Stimulated activated CD8-positive, alpha-beta memory T cell treated with anti-CD3 and anti-CD28 coated beads, Interleukin-12 subunit alpha, Interleukin-12 subunit beta, amount 100 ng/mL, for 24 hours (primary cell): ENCODE measurements at regions not wholly inside any gene's neighbourhood (a gene's known extent, or its start where the extent isn't known, plus 50 kb on each side); places are given as distances from the start of the nearest gene placed in this dataset.
"Not testable (repeated sequence)": the region's sequence is repeated elsewhere in the genome, so short reads cannot be mapped to it uniquely, and the experiment has no call there.

Experiments used
- DNase-seq: peaks from one replicate; pipeline ENCODE4 v3.0.0-alpha.2; 2020; ENCODE audit errors: extremely low read depth

- DNase-seq: no peak
Measured at GRCh38 chr9:89670801-89671434, 66.1 kb downstream of the GADD45G start.

GRCh38 chr9:89674667-89675057, 69.8 kb downstream of the GADD45G start:
- no peak for DNase-seq

- no peak for DNase-seq
Measured at GRCh38 chr9:89675058-89675742, 70.4 kb downstream of the GADD45G start.

GRCh38 chr9:89676281-89676680, 71.5 kb downstream of the GADD45G start:
- DNase-seq: no peak

- no peak for DNase-seq
Measured at GRCh38 chr9:89677702-89678395, 73.0 kb downstream of the GADD45G start.

- no peak for DNase-seq
Measured at GRCh38 chr9:89678396-89679015, 73.7 kb downstream of the GADD45G start.

GRCh38 chr9:89679016-89679415, 74.2 kb downstream of the GADD45G start:
- no peak for DNase-seq

- DNase-seq: no peak
Measured at GRCh38 chr9:89679581-89679980, 74.8 kb downstream of the GADD45G start.

- no peak for DNase-seq
Measured at GRCh38 chr9:89680547-89681467, 76.0 kb downstream of the GADD45G start.

- DNase-seq: not testable (repeated sequence)
Measured at GRCh38 chr9:89681468-89681859, 76.7 kb downstream of the GADD45G start.

- no peak for DNase-seq
Measured at GRCh38 chr9:89683626-89684025, 78.8 kb downstream of the GADD45G start.

- no peak for DNase-seq
Measured at GRCh38 chr9:89684218-89684617, 79.4 kb downstream of the GADD45G start.

GRCh38 chr9:89684912-89685636, 80.3 kb downstream of the GADD45G start:
- DNase-seq: no peak

- no peak for DNase-seq
Measured at GRCh38 chr9:89685698-89686097, 80.9 kb downstream of the GADD45G start.

- DNase-seq: no peak
Measured at GRCh38 chr9:89686126-89686525, 81.3 kb downstream of the GADD45G start.

GRCh38 chr9:89686621-89687020, 81.8 kb downstream of the GADD45G start:
- DNase-seq: no peak

GRCh38 chr9:89687188-89687587, 82.4 kb downstream of the GADD45G start:
- DNase-seq: no peak

GRCh38 chr9:89687848-89688247, 83.0 kb downstream of the GADD45G start:
- no peak for DNase-seq

GRCh38 chr9:89689321-89689720, 84.5 kb downstream of the GADD45G start:
- not testable (repeated sequence) for DNase-seq

- DNase-seq: no peak
Measured at GRCh38 chr9:89690334-89690912, 85.6 kb downstream of the GADD45G start.
